OCI-LY3 (cell line): ENCODE measurements at regions not wholly inside any gene's neighbourhood (a gene's known extent, or its start where the extent isn't known, plus 50 kb on each side); places are given as distances from the start of the nearest gene placed in this dataset.

ENCODE experiments used
- CTCF ChIP-seq: fragments of 200-600, 300-600 bp; sonication (generic); IDR thresholded peaks from 2 replicates; pipeline ENCODE4 v1.5.1; 2014; ENCODE audit warnings: antibody characterized with exemption, low read length, low read depth
- EZH2phosphoT487 ChIP-seq: fragments of 200-600 bp; shearing (Covaris generic); IDR thresholded peaks from 2 replicates; pipeline ENCODE4 v1.6.1; 2018; ENCODE audit warnings: antibody characterized with exemption, mixed run types, low read depth

GRCh38 chr10:71094712-71095390 lies 117.5 kb upstream of the UNC5B start:
- TF ChIP-seq CTCF, result no peak
- TF ChIP-seq EZH2phosphoT487, result no peak
